HG03196 (cell line): ENCODE measurements at regions not wholly inside any gene's neighbourhood (a gene's known extent, or its start where the extent isn't known, plus 50 kb on each side); places are given as distances from the start of the nearest gene placed in this dataset.

Experiments
- ATAC-seq: cut with Tn5 transposase; IDR thresholded peaks from one replicate; pipeline ENCODE4 v1.9.1; 2021; ENCODE audit not compliant: unreplicated experiment

DNA sequence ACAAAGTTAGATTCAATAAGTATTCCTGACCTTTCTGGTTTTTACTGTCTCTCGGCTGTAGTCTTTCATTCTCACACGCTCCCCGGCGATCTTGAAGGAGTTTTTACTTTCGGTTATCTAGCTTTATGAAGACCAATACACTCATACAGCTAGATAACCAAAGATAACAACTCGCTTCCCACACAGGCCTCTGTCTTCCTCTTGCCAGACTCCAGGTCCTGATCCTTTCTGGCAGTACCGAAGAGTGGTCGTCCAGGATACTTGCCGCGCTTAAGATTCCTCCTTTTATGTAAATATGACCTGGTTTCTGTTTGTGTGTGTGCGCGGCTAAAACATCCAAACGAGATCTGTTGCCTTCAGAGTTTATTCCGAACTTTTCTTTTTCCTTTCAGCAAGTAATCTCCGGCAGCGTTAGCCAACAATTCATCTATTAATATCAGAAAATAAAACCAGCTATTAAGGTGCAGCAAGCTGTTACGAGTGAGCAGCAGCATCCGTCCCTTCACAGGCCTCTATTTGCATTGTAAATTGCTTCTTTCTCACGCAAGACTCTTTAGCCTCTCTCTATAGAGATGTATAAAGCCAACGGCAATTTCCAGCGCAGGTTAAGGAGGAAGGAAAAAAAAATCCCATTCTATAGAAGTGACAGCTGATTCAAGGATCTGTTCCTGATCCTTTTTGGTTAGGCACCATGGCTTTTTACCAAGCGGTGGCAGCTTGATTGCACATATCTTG is 216.1 kb downstream of the MEF2C start:
- peak; percentile 62 for ATAC-seq

DNA sequence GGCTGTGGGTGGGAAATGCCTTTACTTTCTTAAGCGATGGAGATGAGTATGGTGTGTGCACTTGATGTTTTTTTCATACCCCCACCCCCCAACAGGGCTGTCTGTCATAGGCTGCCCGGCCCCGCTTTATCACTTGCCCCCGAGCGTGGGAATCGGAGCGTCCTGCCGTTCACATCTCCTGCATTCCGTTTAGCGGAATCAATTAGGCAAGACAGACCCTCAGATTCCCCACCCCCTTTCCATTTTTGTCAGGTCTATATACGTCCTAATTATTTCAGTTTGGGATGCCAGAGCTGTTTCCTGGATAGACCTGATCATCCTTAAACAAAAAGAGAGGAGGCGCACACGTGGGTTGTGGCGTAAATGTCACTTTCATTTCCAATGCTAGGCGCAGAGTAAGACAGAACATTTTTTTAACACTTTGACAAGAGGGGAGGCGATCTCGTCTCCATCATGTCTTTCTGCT is 217.2 kb downstream of the MEF2C start:
- ATAC-seq = no peak

DNA sequence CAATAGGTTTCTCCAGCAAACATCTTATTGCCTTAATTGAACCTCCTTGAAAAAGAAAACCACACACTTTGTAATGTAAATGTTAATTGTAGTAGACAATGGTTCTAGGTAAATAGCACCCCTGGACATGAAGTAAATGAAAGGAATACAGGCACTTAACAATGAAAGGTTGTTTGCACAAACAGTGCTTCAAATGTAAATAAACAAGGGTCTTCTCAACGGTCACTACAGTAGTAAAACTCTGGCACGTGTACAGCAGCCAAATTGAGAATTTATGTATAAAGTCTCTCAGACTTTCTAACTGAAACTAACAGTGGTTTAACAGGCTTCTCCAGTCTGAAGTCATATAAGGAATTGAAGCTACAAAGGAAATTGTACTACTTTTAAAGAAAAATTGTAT is 218.3 kb downstream of the MEF2C start:
- no peak for ATAC-seq

- no peak for ATAC-seq
Observed at GRCh38 chr5:88663793-88664216, 219.2 kb downstream of the MEF2C start.

- ATAC-seq = no peak
Observed at GRCh38 chr5:88662846-88663245, 220.1 kb downstream of the MEF2C start.

GRCh38 chr5:88661806-88662207 is 221.2 kb downstream of the MEF2C start:
- no peak for ATAC-seq

- peak; percentile 58 for ATAC-seq
Observed at GRCh38 chr5:88660947-88661805, 221.8 kb downstream of the MEF2C start.

DNA sequence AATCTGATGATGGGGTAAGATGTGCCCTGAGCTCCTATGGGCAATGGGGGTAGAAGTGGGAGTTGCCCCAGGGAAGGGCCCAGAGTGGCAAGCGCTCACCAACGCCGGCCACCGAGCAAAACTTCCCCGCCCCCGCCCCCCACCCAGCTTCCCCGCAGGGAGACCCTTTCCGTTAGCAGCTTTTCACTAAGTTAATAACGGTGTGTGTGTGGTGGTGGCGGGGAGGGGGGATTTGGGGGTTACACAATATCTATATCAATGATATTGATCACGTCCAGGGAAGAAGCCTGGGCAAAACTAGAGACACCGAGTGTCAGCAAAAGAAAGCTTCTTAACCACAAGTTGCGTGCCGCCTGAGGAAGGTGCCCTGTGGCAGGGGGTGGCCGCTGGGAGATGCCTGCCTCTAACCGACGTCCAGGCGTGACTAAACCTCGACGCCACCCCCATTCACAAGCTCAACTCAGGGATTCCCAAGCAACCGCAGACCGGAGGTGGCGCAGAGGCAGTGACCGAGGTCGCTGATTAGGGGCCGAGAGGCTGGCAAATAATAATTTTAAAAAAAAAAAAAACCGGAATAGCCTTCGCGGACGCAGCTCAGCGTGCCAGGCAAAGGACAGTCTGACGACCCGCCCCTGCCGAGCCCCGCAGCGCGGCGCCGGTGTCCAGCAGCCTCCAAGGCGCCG is 222.6 kb downstream of the MEF2C start:
- ATAC-seq = peak; percentile 29

GRCh38 chr5:88659529-88660263 is 223.3 kb downstream of the MEF2C start:
- ATAC-seq = peak; percentile 51

DNA sequence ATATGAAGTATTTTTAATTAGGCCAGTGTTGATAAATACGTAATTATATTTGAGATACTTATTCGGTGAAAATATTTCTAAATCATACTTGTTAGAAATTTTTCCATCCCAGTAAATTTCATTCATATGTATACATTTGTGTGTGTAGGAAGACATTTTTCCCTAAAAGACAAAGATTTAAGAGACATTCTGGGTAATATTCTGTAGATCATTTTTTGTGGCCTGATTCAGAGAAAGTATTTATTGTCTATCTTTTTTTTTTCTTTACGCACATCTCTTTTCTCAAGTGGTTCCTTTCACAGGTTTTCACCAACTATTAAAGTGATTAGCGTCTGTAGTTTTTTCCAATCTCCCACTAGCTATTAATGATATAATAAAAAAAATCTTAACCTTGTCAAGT is 224.1 kb downstream of the MEF2C start:
- ATAC-seq = no peak

GRCh38 chr5:88657906-88658775 is 224.8 kb downstream of the MEF2C start:
- no peak for ATAC-seq

DNA sequence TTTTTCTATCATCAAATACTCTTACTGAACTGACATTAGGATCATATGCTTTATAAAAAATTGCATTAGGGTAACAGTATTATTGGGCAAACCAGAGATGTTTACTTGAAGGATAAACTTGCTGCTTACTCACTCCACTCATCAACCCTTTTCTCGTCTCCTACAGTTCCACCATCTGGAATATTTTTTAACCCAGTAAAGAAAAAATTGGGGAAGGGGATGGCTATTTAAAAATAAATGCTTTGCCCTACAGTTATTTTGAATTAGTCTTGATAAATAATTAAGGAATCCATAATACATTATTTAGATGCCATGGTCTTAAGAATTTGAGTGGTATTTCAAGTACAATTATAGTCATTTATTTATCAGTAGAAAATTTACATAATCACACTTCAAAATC is 225.8 kb downstream of the MEF2C start:
- no peak for ATAC-seq

GRCh38 chr5:88656221-88656950 is 226.6 kb downstream of the MEF2C start:
- no peak for ATAC-seq

GRCh38 chr5:88653471-88653870 is 229.5 kb downstream of the MEF2C start:
- ATAC-seq = no peak

- no peak for ATAC-seq
Observed at GRCh38 chr5:88647901-88648300, 235.1 kb downstream of the MEF2C start.

DNA sequence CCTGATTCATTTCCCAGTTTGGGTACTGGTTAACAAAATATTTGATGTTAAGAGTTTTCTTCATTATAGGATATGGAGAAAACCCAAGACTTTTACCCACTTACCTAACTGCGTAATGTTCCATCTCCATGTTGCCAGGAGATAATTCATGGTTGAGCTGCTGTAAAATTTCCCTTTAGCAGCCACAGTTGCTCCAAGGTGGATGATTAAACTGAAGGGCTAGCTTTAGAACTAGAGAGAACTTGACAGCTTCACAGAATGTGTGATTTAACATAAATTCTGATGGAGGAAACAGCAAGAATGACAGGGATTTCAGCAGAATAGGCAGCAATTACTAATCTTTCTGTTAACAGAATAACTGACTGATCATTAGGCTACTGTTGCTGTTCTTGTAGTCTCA is 236.1 kb downstream of the MEF2C start:
- no peak for ATAC-seq

- ATAC-seq = no peak
Observed at GRCh38 chr5:88644676-88645075, 238.3 kb downstream of the MEF2C start.

- no peak for ATAC-seq
Observed at GRCh38 chr5:88643315-88643714, 239.7 kb downstream of the MEF2C start.

GRCh38 chr5:88634014-88634413 is 249.0 kb downstream of the MEF2C start:
- ATAC-seq = no peak
